MM.1S (cell line): ENCODE measurements at regions not wholly inside any gene's neighbourhood (a gene's known extent, or its start where the extent isn't known, plus 50 kb on each side); places are given as distances from the start of the nearest gene placed in this dataset.
"Not testable (repeated sequence)": the region's sequence is repeated elsewhere in the genome, so short reads cannot be mapped to it uniquely, and the experiment has no call there.

Source experiments
- DNase-seq: peaks from one replicate; pipeline ENCODE4 v3.0.0-alpha.2; 2015
- H2AFZ ChIP-seq: fragments of 300-600 bp; sonication (generic); 2 replicates; pipeline ENCODE4 v1.6.0; 2016; ENCODE audit warnings: antibody characterized with exemption, low read length
- H3F3A ChIP-seq: fragments of 300-600 bp; sonication (generic); 2 replicates; pipeline ENCODE4 v1.6.1; 2016; ENCODE audit warnings: mild to moderate bottlenecking, antibody characterized with exemption, low read length, moderate library complexity, mixed read lengths; ENCODE audit not compliant: insufficient read depth
- H3K27ac ChIP-seq: fragments of 300-600 bp; sonication (generic); 2 replicates; pipeline ENCODE4 v1.5.1; 2016; ENCODE audit warnings: mild to moderate bottlenecking, low read length
- H3K27me3 ChIP-seq: fragments of 300-600 bp; sonication (generic); replicated peaks from 2 replicates; pipeline ENCODE4 v1.6.0; 2016; ENCODE audit warnings: low read length; ENCODE audit not compliant: insufficient read depth
- H3K36me3 ChIP-seq: fragments of 300-600 bp; sonication (generic); replicated peaks from 2 replicates; pipeline ENCODE4 v1.6.1; 2016; ENCODE audit warnings: mild to moderate bottlenecking, low read length, mixed read lengths; ENCODE audit not compliant: insufficient read depth
- H3K4me1 ChIP-seq: fragments of 300-600 bp; sonication (generic); 2 replicates; pipeline ENCODE4 v1.6.1; 2016; ENCODE audit warnings: low read length, mixed read lengths
- H3K4me2 ChIP-seq: fragments of 300-600 bp; sonication (generic); 2 replicates; pipeline ENCODE4 v1.6.0; 2016; ENCODE audit warnings: low read depth, low read length
- H3K4me3 ChIP-seq: fragments of 300-600 bp; sonication (generic); 2 replicates; pipeline ENCODE4 v1.5.1; 2016; ENCODE audit warnings: low read length, mixed read lengths
- H3K79me2 ChIP-seq: fragments of 300-600 bp; sonication (generic); 2 replicates; pipeline ENCODE4 v1.6.1; 2016; ENCODE audit warnings: mixed run types, low read length, mixed read lengths
- H3K9ac ChIP-seq: fragments of 300-600 bp; sonication (generic); 2 replicates; pipeline ENCODE4 v1.6.1; 2016; ENCODE audit warnings: low read length, mixed read lengths
- H3K9me2 ChIP-seq: fragments of 300-600 bp; sonication (generic); replicated peaks from 2 replicates; pipeline ENCODE4 v1.6.1; 2016; ENCODE audit warnings: mild to moderate bottlenecking, low read length, mixed read lengths; ENCODE audit not compliant: insufficient read depth
- H3K9me3 ChIP-seq: fragments of 300-600 bp; sonication (generic); replicated peaks from 2 replicates; pipeline ENCODE4 v1.6.1; 2016; ENCODE audit warnings: mild to moderate bottlenecking, low read length, mixed read lengths; ENCODE audit not compliant: insufficient read depth
- H4K20me1 ChIP-seq: fragments of 300-600 bp; sonication (generic); 2 replicates; pipeline ENCODE4 v1.6.1; 2016; ENCODE audit warnings: mild to moderate bottlenecking, low read length, moderate library complexity, mixed read lengths; ENCODE audit not compliant: insufficient read depth
- EZH2 ChIP-seq: fragments of 300-600 bp; sonication (generic); optimal IDR thresholded peaks from 2 replicates; pipeline ENCODE3; 2017; ENCODE audit warnings: low read depth, mild to moderate bottlenecking, antibody characterized with exemption, low read length, mixed read lengths
- EZH2phosphoT487 ChIP-seq: fragments of 300-600 bp; sonication (generic); IDR thresholded peaks from 2 replicates; pipeline ENCODE4 v1.6.1; 2018; ENCODE audit warnings: antibody characterized with exemption, low read length
- TF ChIP-seq, protein P1 (sequence below): fragments of 300-600 bp; sonication (generic); IDR thresholded peaks from 2 replicates; pipeline ENCODE4 v1.5.1; 2016; ENCODE audit warnings: antibody characterized with exemption, low read length, mixed read lengths

DNA sequence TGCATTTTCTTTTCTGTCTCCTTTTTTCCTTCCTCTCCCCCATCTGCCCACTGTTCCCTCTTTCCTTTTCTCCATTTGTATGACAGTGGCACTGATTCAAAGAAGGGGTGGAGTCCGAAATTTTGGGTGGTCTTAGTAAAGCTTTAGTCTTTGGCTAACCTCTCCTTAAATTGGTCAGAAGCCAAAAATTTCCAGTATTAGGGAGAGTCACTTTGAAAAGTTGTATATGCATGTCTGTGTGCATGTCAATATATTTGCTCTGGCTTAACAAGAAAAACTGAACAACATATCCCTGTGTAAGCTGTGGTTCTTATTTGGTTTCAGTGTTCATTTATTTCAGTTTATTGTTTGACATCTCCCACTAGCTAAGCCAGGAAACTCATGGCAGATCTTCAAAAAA, 314.8 kb upstream of the CXADR start:
- no peaks in the 10 kb centered on the region for H3K4me1 ChIP-seq
- H3K36me3 ChIP-seq, result no peaks in the 10 kb centered on the region
- H2AFZ ChIP-seq, result no peak overlapping the region
- H3F3A ChIP-seq, result no peaks in the 10 kb centered on the region
- H3K4me2 ChIP-seq, result no peak overlapping the region
- H3K9me2 ChIP-seq, result no peaks in the 10 kb centered on the region
- H3K9ac ChIP-seq, result no peak overlapping the region
- TF ChIP-seq EZH2, result no peak
- H3K9me3 ChIP-seq, result no peaks in the 10 kb centered on the region
- DNase-seq, result no peak
- no peaks in the 10 kb centered on the region for H3K27me3 ChIP-seq
- no peak overlapping the region for H3K27ac ChIP-seq
- no peaks in the 10 kb centered on the region for H4K20me1 ChIP-seq
- H3K79me2 ChIP-seq, result no peaks in the 10 kb centered on the region
- no peak overlapping the region for H3K4me3 ChIP-seq

DNA sequence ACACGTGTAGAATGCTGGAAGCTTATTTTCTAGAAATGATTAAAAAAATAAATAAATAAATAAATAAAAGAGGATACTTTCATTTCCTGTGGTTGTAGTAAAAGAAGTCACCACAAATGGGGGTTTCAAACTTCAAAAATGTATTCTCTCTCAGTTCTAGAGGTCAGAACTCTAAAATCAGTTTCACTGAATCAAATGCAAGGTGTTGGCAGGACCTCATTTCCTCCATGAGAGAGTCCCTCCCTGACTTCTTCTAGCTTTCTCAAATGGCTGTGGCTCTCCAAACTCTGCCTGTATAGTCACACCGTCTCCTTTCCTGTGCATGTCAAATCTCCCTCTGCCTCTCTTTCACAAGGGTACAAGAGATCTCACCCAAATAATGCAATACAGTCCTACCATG, 312.6 kb upstream of the CXADR start:
- Histone ChIP-seq H2AFZ (no peak overlapping the region), H3K36me3 (no peaks in the 10 kb centered on the region), H3K9me3 (no peaks in the 10 kb centered on the region), H3K4me3 (no peak overlapping the region), H3K79me2 (no peaks in the 10 kb centered on the region), H3K27me3 (no peaks in the 10 kb centered on the region), H3K27ac (no peak overlapping the region), H3K4me2 (no peak overlapping the region), H3K9me2 (no peaks in the 10 kb centered on the region), H4K20me1 (no peaks in the 10 kb centered on the region), H3K9ac (no peak overlapping the region), H3F3A (no peaks in the 10 kb centered on the region), H3K4me1 (no peaks in the 10 kb centered on the region)
- DNase-seq, result peak; percentile 51
- TF ChIP-seq EZH2, result no peak
- TF ChIP-seq, protein P1, sequence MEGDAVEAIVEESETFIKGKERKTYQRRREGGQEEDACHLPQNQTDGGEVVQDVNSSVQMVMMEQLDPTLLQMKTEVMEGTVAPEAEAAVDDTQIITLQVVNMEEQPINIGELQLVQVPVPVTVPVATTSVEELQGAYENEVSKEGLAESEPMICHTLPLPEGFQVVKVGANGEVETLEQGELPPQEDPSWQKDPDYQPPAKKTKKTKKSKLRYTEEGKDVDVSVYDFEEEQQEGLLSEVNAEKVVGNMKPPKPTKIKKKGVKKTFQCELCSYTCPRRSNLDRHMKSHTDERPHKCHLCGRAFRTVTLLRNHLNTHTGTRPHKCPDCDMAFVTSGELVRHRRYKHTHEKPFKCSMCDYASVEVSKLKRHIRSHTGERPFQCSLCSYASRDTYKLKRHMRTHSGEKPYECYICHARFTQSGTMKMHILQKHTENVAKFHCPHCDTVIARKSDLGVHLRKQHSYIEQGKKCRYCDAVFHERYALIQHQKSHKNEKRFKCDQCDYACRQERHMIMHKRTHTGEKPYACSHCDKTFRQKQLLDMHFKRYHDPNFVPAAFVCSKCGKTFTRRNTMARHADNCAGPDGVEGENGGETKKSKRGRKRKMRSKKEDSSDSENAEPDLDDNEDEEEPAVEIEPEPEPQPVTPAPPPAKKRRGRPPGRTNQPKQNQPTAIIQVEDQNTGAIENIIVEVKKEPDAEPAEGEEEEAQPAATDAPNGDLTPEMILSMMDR, result no peak
- no peak for TF ChIP-seq EZH2phosphoT487

DNA sequence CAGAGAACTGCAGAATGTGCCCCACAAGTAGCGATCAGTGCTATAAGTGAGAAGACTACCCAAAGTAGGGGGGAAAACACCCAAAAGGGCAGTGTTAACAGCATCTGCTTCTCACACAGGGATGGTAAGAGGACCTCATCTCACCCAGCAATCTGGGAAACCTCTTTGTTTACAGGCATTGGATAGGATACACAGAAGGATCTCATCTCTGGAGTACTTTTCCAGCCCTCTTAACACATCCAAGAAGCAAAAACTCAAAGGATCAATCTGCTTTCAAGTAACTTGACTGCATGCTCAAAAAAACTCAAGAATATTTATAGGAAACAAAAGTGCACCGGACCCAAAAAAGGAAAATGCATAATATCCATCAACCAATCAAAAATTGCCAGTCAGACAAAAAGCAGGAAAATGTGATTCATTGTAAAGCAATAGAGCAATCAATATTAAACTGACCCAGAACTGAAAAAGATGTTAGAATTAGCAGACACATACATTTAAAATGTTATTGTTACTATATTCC, 311.0 kb upstream of the CXADR start:
- H3K9me2 ChIP-seq, result no peaks in the 10 kb centered on the region
- no peak overlapping the region for H3K9ac ChIP-seq
- no peaks in the 10 kb centered on the region for H3K9me3 ChIP-seq
- no peaks in the 10 kb centered on the region for H3K4me1 ChIP-seq
- H2AFZ ChIP-seq, result no peak overlapping the region
- no peak overlapping the region for H3K4me3 ChIP-seq
- no peaks in the 10 kb centered on the region for H3K36me3 ChIP-seq
- H3K27ac ChIP-seq, result no peak overlapping the region
- H3K79me2 ChIP-seq, result no peaks in the 10 kb centered on the region
- H3K27me3 ChIP-seq, result no peaks in the 10 kb centered on the region
- H3K4me2 ChIP-seq, result no peak overlapping the region
- no peak for DNase-seq
- H3F3A ChIP-seq, result no peaks in the 10 kb centered on the region
- no peaks in the 10 kb centered on the region for H4K20me1 ChIP-seq
- TF ChIP-seq, protein P1, result no peak
- no peak for TF ChIP-seq EZH2phosphoT487

DNA sequence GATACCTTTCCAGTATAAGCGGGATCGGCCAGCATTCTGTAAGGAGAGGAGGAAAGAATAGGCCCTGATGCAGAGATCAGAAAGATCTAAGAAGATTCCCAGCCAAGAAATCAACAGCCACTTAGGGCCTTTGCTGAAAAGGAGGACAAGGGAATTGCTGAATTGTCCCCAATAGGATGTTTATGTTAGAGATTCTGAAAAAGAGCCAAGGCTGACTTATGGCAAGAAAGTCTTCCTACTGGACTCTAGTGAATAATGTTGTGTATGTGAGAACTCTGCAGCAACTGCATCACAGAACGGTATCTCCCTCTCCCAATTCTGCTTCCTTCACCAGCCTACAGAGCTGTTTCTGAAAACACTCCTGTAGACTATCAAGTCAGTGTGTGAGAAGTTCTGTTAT, 298.0 kb upstream of the CXADR start:
- H3F3A ChIP-seq, result no peaks in the 10 kb centered on the region
- H3K27me3 ChIP-seq, result no peaks in the 10 kb centered on the region
- no peaks in the 10 kb centered on the region for H3K4me1 ChIP-seq
- no peaks in the 10 kb centered on the region for H4K20me1 ChIP-seq
- no peaks in the 10 kb centered on the region for H3K9me2 ChIP-seq
- H3K4me3 ChIP-seq, result no peak overlapping the region
- no peak overlapping the region for H3K27ac ChIP-seq
- H3K79me2 ChIP-seq, result no peaks in the 10 kb centered on the region
- no peak for DNase-seq
- TF ChIP-seq EZH2phosphoT487 (no peak), EZH2 (no peak)
- TF ChIP-seq, protein P1, result no peak
- H3K9ac ChIP-seq, result no peak overlapping the region
- H3K36me3 ChIP-seq, result no peaks in the 10 kb centered on the region
- H3K4me2 ChIP-seq, result no peak overlapping the region
- no peak overlapping the region for H2AFZ ChIP-seq
- no peaks in the 10 kb centered on the region for H3K9me3 ChIP-seq

DNA sequence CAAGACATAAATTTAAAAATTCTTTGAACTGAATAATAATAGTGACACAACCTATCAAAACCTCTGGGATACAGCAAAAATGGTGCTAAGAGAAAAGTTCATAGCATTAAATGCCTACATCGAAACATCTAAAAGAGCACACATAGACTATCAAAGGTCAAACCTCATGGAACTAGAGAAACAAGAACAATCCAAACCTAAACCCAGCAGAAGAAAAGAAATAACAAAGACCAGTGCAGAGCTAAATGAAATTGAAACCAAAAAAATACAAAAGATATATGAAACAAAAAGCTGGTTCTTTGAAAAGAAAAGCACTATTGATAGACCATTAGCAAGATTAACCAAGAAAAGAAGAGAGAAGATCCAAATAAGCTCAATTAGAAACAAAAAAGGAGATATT, 293.8 kb upstream of the CXADR start:
- not testable (repeated sequence) for H3K9me3 ChIP-seq, H3F3A ChIP-seq, H4K20me1 ChIP-seq, H3K36me3 ChIP-seq, H2AFZ ChIP-seq, H3K9me2 ChIP-seq, H3K9ac ChIP-seq, H3K79me2 ChIP-seq, H3K4me1 ChIP-seq, H3K27me3 ChIP-seq, H3K4me3 ChIP-seq
- Histone ChIP-seq H3K4me2 (peak overlapping the region; percentile 14; the same call in 1 of the 2 replicates), H3K27ac (peak overlapping the region; percentile 8; the same call in 1 of the 2 replicates)
- DNase-seq, result peak; percentile 64
